Smooth muscle cell (in vitro differentiated cells): ENCODE measurements at regions not wholly inside any gene's neighbourhood (a gene's known extent, or its start where the extent isn't known, plus 50 kb on each side); places are given as distances from the start of the nearest gene placed in this dataset.

ENCODE experiments used
- DNase-seq: peaks from one replicate; lab custom pipeline; 2025; ENCODE audit not compliant: unreplicated experiment; lab: John Stamatoyannopoulos, UW
- H2AFZ ChIP-seq: fragments of 200-600 bp; sonication (generic); 2 replicates; pipeline ENCODE4 v1.6.0; 2016; ENCODE audit warnings: antibody characterized with exemption, low read depth, mild to moderate bottlenecking
- H3F3A ChIP-seq: fragments of 200-600 bp; sonication (generic); 2 replicates; pipeline ENCODE4 v1.6.0; 2017; ENCODE audit warnings: antibody characterized with exemption, low read depth
- H3K27ac ChIP-seq: fragments of 200-600 bp; sonication (generic); 2 replicates; pipeline ENCODE4 v1.5.1; 2016; ENCODE audit warnings: low read depth, mild to moderate bottlenecking
- H3K27me3 ChIP-seq: fragments of 200-600 bp; sonication (generic); 2 replicates; pipeline ENCODE4 v1.6.1; 2016; ENCODE audit warnings: low read depth, mild to moderate bottlenecking
- H3K36me3 ChIP-seq: fragments of 200-600 bp; sonication (generic); 2 replicates; pipeline ENCODE4 v1.5.1; 2016; ENCODE audit warnings: low read depth
- H3K4me1 ChIP-seq: fragments of 200-600 bp; sonication (generic); 2 replicates; pipeline ENCODE4 v1.5.1; 2016; ENCODE audit warnings: low read depth
- H3K4me2 ChIP-seq: fragments of 200-600 bp; sonication (generic); 2 replicates; pipeline ENCODE4 v1.6.0; 2016; ENCODE audit warnings: mild to moderate bottlenecking
- H3K4me3 ChIP-seq: fragments of 200-600 bp; sonication (generic); 2 replicates; pipeline ENCODE4 v1.5.1; 2016; ENCODE audit warnings: mild to moderate bottlenecking
- H3K79me2 ChIP-seq: fragments of 200-600 bp; sonication (generic); 2 replicates; pipeline ENCODE4 v1.6.0; 2016; ENCODE audit warnings: low read depth, mild to moderate bottlenecking
- H3K9ac ChIP-seq: fragments of 200-600 bp; sonication (generic); 2 replicates; pipeline ENCODE4 v1.6.0; 2016; ENCODE audit warnings: low read depth
- H3K9me3 ChIP-seq: fragments of 200-600 bp; sonication (generic); replicated peaks from 2 replicates; pipeline ENCODE4 v1.5.1; 2016; ENCODE audit warnings: low read depth
- H4K20me1 ChIP-seq: fragments of 200-600 bp; sonication (generic); 2 replicates; pipeline ENCODE4 v1.6.0; 2016; ENCODE audit warnings: low read depth
- CTCF ChIP-seq: fragments of 200-600 bp; sonication (generic); IDR thresholded peaks from 2 replicates; pipeline ENCODE4 v1.5.1; 2017; ENCODE audit warnings: borderline replicate concordance, mild to moderate bottlenecking, antibody characterized with exemption; ENCODE audit not compliant: insufficient read depth, poor library complexity, severe bottlenecking
- WGBS: methylation state at CpG from one replicate; pipeline ENCODE4 v1.1.7; 2016; ENCODE audit warnings: low lambda C conversion rate; 5-methylcytosine and 5-hydroxymethylcytosine counted together

GRCh38 chr2:154599189-154599588 lies 99.3 kb upstream of the KCNJ3 start:
- Histone ChIP-seq H4K20me1 (no peaks in the 10 kb centered on the region), H3K4me2 (no peak overlapping the region), H3K79me2 (no peaks in the 10 kb centered on the region), H3K4me3 (no peak overlapping the region), H3K36me3 (no peaks in the 10 kb centered on the region), H3K4me1 (no peaks in the 10 kb centered on the region), H3F3A (no peaks in the 10 kb centered on the region), H3K9ac (no peak overlapping the region), H2AFZ (no peak overlapping the region), H3K27ac (no peak overlapping the region), H3K27me3 (no peaks in the 10 kb centered on the region), H3K9me3 (no peaks in the 10 kb centered on the region)
- no peak for TF ChIP-seq CTCF
- DNase-seq = no peak
- WGBS = 88% methylated on average over 3 of the region's 3 CpGs

- Histone ChIP-seq H3F3A (no peaks in the 10 kb centered on the region), H3K27me3 (no peaks in the 10 kb centered on the region), H3K79me2 (no peaks in the 10 kb centered on the region), H3K4me2 (no peak overlapping the region), H3K4me3 (no peak overlapping the region), H3K4me1 (no peaks in the 10 kb centered on the region), H3K9me3 (no peaks in the 10 kb centered on the region), H3K27ac (no peak overlapping the region), H3K9ac (no peak overlapping the region), H2AFZ (no peak overlapping the region), H4K20me1 (no peaks in the 10 kb centered on the region), H3K36me3 (no peaks in the 10 kb centered on the region)
- no peak for TF ChIP-seq CTCF
- DNase-seq = no peak
- 91% methylated on average over 4 of the region's 4 CpGs for WGBS
These were observed 97.5 kb upstream of the KCNJ3 start for GRCh38 chr2:154600927-154601494.

- Histone ChIP-seq H2AFZ (no peak overlapping the region), H3K4me1 (no peaks in the 10 kb centered on the region), H3K27me3 (no peaks in the 10 kb centered on the region), H3K4me2 (no peak overlapping the region), H3K27ac (no peak overlapping the region), H3K9me3 (no peaks in the 10 kb centered on the region), H3K79me2 (no peaks in the 10 kb centered on the region), H3K36me3 (no peaks in the 10 kb centered on the region), H3K4me3 (no peak overlapping the region), H3K9ac (no peak overlapping the region), H4K20me1 (no peaks in the 10 kb centered on the region), H3F3A (no peaks in the 10 kb centered on the region)
- no peak for DNase-seq
- no peak for TF ChIP-seq CTCF
These were observed 94.8 kb upstream of the KCNJ3 start for GRCh38 chr2:154603682-154604081.

GRCh38 chr2:154608438-154608837 lies 90.1 kb upstream of the KCNJ3 start:
- Histone ChIP-seq H3K9me3 (no peaks in the 10 kb centered on the region), H3K4me1 (no peaks in the 10 kb centered on the region), H3K4me2 (no peak overlapping the region), H3K27me3 (no peaks in the 10 kb centered on the region), H2AFZ (no peak overlapping the region), H3K4me3 (no peak overlapping the region), H3F3A (no peaks in the 10 kb centered on the region), H3K27ac (no peak overlapping the region), H4K20me1 (no peaks in the 10 kb centered on the region), H3K79me2 (no peaks in the 10 kb centered on the region), H3K36me3 (no peaks in the 10 kb centered on the region), H3K9ac (no peak overlapping the region)
- no peak for DNase-seq
- no peak for TF ChIP-seq CTCF
